Ovary (tissue), 3 donors: ENCODE measurements at regions not wholly inside any gene's neighbourhood (a gene's known extent, or its start where the extent isn't known, plus 50 kb on each side); places are given as distances from the start of the nearest gene placed in this dataset.
"Not testable (repeated sequence)": the region's sequence is repeated elsewhere in the genome, so short reads cannot be mapped to it uniquely, and the experiment has no call there.

Source experiments
- CTCF ChIP-seq, 3 donors: fragments of 450-650 bp in 2 of 3; fragments of 200-600 bp in 1 of 3; IDR thresholded peaks; one replicate each; pipeline versions ENCODE4 v1.5.1 to v1.8.0; 2016 to 2022; ENCODE audit warnings: antibody characterized with exemption in 3 of 3, mild to moderate bottlenecking in 1 of 3
- POLR2A ChIP-seq: fragments of 450-650 bp; IDR thresholded peaks from one replicate; pipeline ENCODE4 v1.6.1; 2017; ENCODE audit warnings: antibody characterized with exemption, mild to moderate bottlenecking, moderate library complexity
- donor health status: DM: no; HTN: no; CAD: no.

GRCh38 chr4:33130662-33131061 is 2410.5 kb downstream of the PCDH7 start:
- TF ChIP-seq POLR2A; CTCF (IDR thresholded peaks at IDR 0.05): not testable (repeated sequence)
